GM12878 (cell line): ENCODE measurements at regions not wholly inside any gene's neighbourhood (a gene's known extent, or its start where the extent isn't known, plus 50 kb on each side); places are given as distances from the start of the nearest gene placed in this dataset.

Experiments used
- BCL11A ChIP-seq: IDR thresholded peaks from 2 replicates; pipeline ENCODE4 v1.6.1; 2011; ENCODE audit warnings: low read depth, low read length
- CTCF ChIP-seq, 3 experiments: IDR thresholded peaks in 2 of 3; conservative IDR thresholded peaks in 1 of 3; 2 replicates each; pipeline ENCODE4 v1.5.1; 2011; ENCODE audit warnings: low read depth in 3 of 3, low read length in 3 of 3, mild to moderate bottlenecking in 3 of 3, control low read depth in 2 of 3, moderate library complexity in 2 of 3, inconsistent platforms in 1 of 3, mixed read lengths in 1 of 3; ENCODE audit not compliant: control insufficient read depth in 2 of 3, insufficient read depth in 1 of 3; ENCODE audit errors: extremely low read depth in 1 of 3
- EZH2 ChIP-seq: IDR thresholded peaks from 2 replicates; pipeline ENCODE4 v1.6.1; 2012; ENCODE audit warnings: low read depth, mild to moderate bottlenecking, control low read depth, inconsistent platforms, low read length, borderline replicate concordance; ENCODE audit not compliant: control insufficient read depth
- MXI1 ChIP-seq: fragments of 150-350 bp; IDR thresholded peaks from 2 replicates; pipeline ENCODE4 v1.6.1; 2011; ENCODE audit warnings: low read depth, mild to moderate bottlenecking, inconsistent platforms, low read length, improper control_type of control experiment
- NR2C2 ChIP-seq: IDR thresholded peaks from 2 replicates; pipeline ENCODE4 v1.6.1; 2011; ENCODE audit warnings: borderline replicate concordance, low read depth; ENCODE audit not compliant: control insufficient read depth, insufficient read length
- POLR2A ChIP-seq: IDR thresholded peaks from 2 replicates; pipeline ENCODE4 v1.6.1; 2011; ENCODE audit warnings: low read depth, mild to moderate bottlenecking, low read length
- RCOR1 ChIP-seq: conservative IDR thresholded peaks from 2 replicates; pipeline ENCODE4 v1.6.1; 2012; ENCODE audit warnings: low read depth, low read length, improper control_type of control experiment
- USF1 ChIP-seq: IDR thresholded peaks from 2 replicates; pipeline ENCODE4 v1.6.1; 2011; ENCODE audit warnings: borderline replicate concordance, low read depth, mild to moderate bottlenecking, moderate library complexity, mixed read lengths, low read length; ENCODE audit not compliant: insufficient read depth; ENCODE audit errors: extremely low read length

- TF ChIP-seq USF1 (no peak), CTCF (IDR thresholded peaks at IDR 0.05 in 2 of 3, conservative IDR thresholded peaks at IDR 0.05 in 1 of 3; ENCODE audit: control insufficient read depth in 2 of 3, extremely low read depth in 1 of 3, insufficient read depth in 1 of 3, low read depth in 3 of 3, low read length in 3 of 3) (no peak), EZH2 (no peak), BCL11A (no peak), RCOR1 (no peak), NR2C2 (no peak), MXI1 (no peak), POLR2A (no peak)
Observed at GRCh38 chr16:65384441-65384840, 262.6 kb upstream of the CDH11 start.
